ENCODE measurements at regions not wholly inside any gene's neighbourhood (a gene's known extent, or its start where the extent isn't known, plus 50 kb on each side); places are given as distances from the start of the nearest gene placed in this dataset.

DNA sequence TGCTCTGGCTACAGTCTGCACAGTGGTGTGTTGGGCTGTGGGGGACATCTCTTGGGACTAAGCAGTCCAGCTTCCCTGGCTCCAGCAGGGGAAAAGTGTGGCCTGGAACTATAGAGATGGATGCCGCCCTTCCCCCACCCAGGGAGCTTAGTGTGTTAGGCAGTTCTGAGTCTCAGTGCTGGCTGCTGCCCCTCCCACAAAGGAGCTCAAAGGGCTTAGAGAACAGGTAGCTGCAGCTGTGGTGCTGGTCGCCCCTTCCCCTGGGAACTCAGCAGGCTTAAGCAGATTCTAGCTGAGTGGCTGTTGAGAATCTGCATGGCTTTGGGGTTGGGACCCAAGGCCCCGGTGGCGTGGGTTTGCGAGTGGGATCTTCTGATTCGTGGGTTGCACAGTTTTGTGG, 190.8 kb downstream of the PDCD6IP start:
- TF ChIP-seq POLR2A (IDR thresholded peaks at IDR 0.05) (no peak), CTCF (IDR thresholded peaks at IDR 0.05) (no peak)

Measured in Peyer's patch (tissue), 4 donors.